AG10803 (cell line): ENCODE measurements at regions not wholly inside any gene's neighbourhood (a gene's known extent, or its start where the extent isn't known, plus 50 kb on each side); places are given as distances from the start of the nearest gene placed in this dataset.

ENCODE experiments used
- DNase-seq: peaks from one replicate; pipeline ENCODE4 v3.0.0; 2010; ENCODE audit warnings: low read depth
- H3K4me3 ChIP-seq: 2 replicates; pipeline ENCODE4 v1.5.1; 2011; ENCODE audit warnings: mild to moderate bottlenecking, low read length, control low read depth
- CTCF ChIP-seq: conservative IDR thresholded peaks from 2 replicates; pipeline ENCODE4 v1.5.1; 2011; ENCODE audit warnings: mild to moderate bottlenecking, low read length, control low read depth, inconsistent platforms

GRCh38 chr10:112883360-112884178 is 66.5 kb upstream of the TCF7L2 start:
- DNase-seq = no peak
- no peak for TF ChIP-seq CTCF
- H3K4me3 ChIP-seq = no peak overlapping the region

GRCh38 chr10:112884179-112884504 is 65.9 kb upstream of the TCF7L2 start:
- no peak for TF ChIP-seq CTCF
- DNase-seq = no peak
- no peak overlapping the region for H3K4me3 ChIP-seq

GRCh38 chr10:112886463-112886862 is 63.6 kb upstream of the TCF7L2 start:
- no peak for TF ChIP-seq CTCF
- no peak for DNase-seq
- no peak overlapping the region for H3K4me3 ChIP-seq

- TF ChIP-seq CTCF = no peak
- no peak for DNase-seq
- H3K4me3 ChIP-seq = no peak overlapping the region
Observed at GRCh38 chr10:112887968-112888367, 62.1 kb upstream of the TCF7L2 start.

- no peak overlapping the region for H3K4me3 ChIP-seq
- no peak for DNase-seq
- no peak for TF ChIP-seq CTCF
Observed at GRCh38 chr10:112895292-112895691, 54.8 kb upstream of the TCF7L2 start.

GRCh38 chr10:112896273-112896672 is 53.8 kb upstream of the TCF7L2 start:
- TF ChIP-seq CTCF = no peak
- DNase-seq = no peak
- H3K4me3 ChIP-seq = no peak overlapping the region

GRCh38 chr10:112896722-112897121 is 53.3 kb upstream of the TCF7L2 start:
- TF ChIP-seq CTCF = no peak
- no peak for DNase-seq
- H3K4me3 ChIP-seq = no peak overlapping the region
